ENCODE measurements at regions not wholly inside any gene's neighbourhood (a gene's known extent, or its start where the extent isn't known, plus 50 kb on each side); places are given as distances from the start of the nearest gene placed in this dataset.

DNA sequence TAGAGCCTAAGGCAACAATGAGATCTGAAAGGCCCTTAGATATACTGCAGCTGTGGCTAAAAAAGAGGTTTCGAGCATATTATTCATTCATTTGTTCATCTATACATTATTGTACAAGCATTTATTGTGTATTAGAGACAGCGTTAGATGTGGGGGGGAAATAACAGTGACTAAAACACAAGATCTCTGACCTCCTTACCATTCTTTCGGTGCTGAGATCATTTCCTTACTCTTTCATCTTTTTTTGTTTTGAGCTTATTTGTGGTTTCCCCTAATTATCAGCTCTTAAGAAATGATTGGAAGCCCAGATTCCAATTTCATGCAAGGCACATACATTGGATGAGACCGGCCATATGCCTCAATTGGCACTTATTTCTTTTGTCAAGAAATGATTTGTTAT, 113.2 kb downstream of the SEC61B start:
- Histone ChIP-seq H3K79me2 (ENCODE audit: insufficient read depth, low read length) (no peaks in the 10 kb centered on the region), H3K27ac (ENCODE audit: extremely low read length, insufficient read depth, low read length) (no peak overlapping the region), H3K27me3 (ENCODE audit: control insufficient read depth in 1 of 2, insufficient read depth in 2 of 2, low read length in 2 of 2) (peaks cover 0 to 5% of the 10 kb centered on the region in 2 experiments; a peak in 1 of 5 replicates), H3K4me1 (ENCODE audit: insufficient read depth, low read length) (no peaks in the 10 kb centered on the region), H4K20me1 (ENCODE audit: insufficient read depth, low read length) (no peaks in the 10 kb centered on the region), H2AFZ (ENCODE audit: low read length) (no peak overlapping the region), H3K4me3 (replicated peaks in 1 of 3; ENCODE audit: insufficient read depth in 1 of 3, low read depth in 2 of 3, low read length in 3 of 3) (no peak overlapping the region), H3K4me2 (ENCODE audit: low read depth, low read length) (no peak overlapping the region), H3K9ac (ENCODE audit: insufficient read depth, low read depth, low read length) (no peak overlapping the region), H3K9me3 (ENCODE audit: low read length) (no peaks in the 10 kb centered on the region), H3K36me3 (replicated peaks in 1 of 2; ENCODE audit: control insufficient read depth in 1 of 2, insufficient read depth in 2 of 2, low read length in 2 of 2) (no peaks in the 10 kb centered on the region)
- FAIRE-seq, result no peak
- POLR2A ChIA-PET, result no interaction called here
- ATAC-seq, result no peak
- intact Hi-C loops (cut with micrococcal nuclease; ENCODE audit: unreplicated experiment), result no loop called here
- in situ Hi-C loops (cut with HindIII; ENCODE audit: extremely low pct_ligation_motif_present, low pct_unique_long_range_greater_than_20kb), result no loop called here
- WGBS (ENCODE audit: low lambda C conversion rate), result 3% methylated on average over 4 of the region's 4 CpGs
- CTCF ChIA-PET (ENCODE audit: low intra/inter-chr PET ratio, low total read pairs), result no interaction called here
- TF ChIP-seq CENPX (CRISPR knock-in tag; IDR thresholded peaks at IDR 0.05) (no peak), CAMTA2 (CRISPR knock-in tag; IDR thresholded peaks at IDR 0.05; ENCODE audit: borderline replicate concordance) (no peak), ZNF556 (CRISPR knock-in tag; IDR thresholded peaks at IDR 0.05; ENCODE audit: borderline replicate concordance) (no peak), MAFF (IDR thresholded peaks at IDR 0.05; ENCODE audit: low read depth, low read length) (no peak), E2F5 (CRISPR knock-in tag; conservative IDR thresholded peaks at IDR 0.05) (no peak), FOXO4 (CRISPR knock-in tag; conservative IDR thresholded peaks at IDR 0.05) (no peak), ZNF619 (CRISPR knock-in tag; IDR thresholded peaks at IDR 0.05) (no peak), TP53 (CRISPR knock-in tag; conservative IDR thresholded peaks at IDR 0.05) (no peak), ELF3 (CRISPR knock-in tag; IDR thresholded peaks at IDR 0.05) (no peak), MIER2 (CRISPR knock-in tag; IDR thresholded peaks at IDR 0.05) (no peak), SOX13 (IDR thresholded peaks at IDR 0.05) (no peak), SOX13 (CRISPR knock-in tag; conservative IDR thresholded peaks at IDR 0.05 in 1 of 2, IDR thresholded peaks at IDR 0.05 in 1 of 2) (no peak), RFX1 (IDR thresholded peaks at IDR 0.05) (no peak), SNAPC2 (CRISPR knock-in tag; IDR thresholded peaks at IDR 0.05) (no peak), ARID2 (CRISPR knock-in tag; IDR thresholded peaks at IDR 0.05; ENCODE audit: borderline replicate concordance) (no peak)
- TF ChIP-seq, protein P1, sequence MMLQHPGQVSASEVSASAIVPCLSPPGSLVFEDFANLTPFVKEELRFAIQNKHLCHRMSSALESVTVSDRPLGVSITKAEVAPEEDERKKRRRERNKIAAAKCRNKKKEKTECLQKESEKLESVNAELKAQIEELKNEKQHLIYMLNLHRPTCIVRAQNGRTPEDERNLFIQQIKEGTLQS (CRISPR knock-in tag; IDR thresholded peaks at IDR 0.05), result no peak
- DNase-seq (ENCODE audit: low spot score), result no peak
- no TSS peak for BruUV-seq (replicated peaks)
